NCI-H1694 (cell line): ENCODE measurements at regions not wholly inside any gene's neighbourhood (a gene's known extent, or its start where the extent isn't known, plus 50 kb on each side); places are given as distances from the start of the nearest gene placed in this dataset.

Experiments
- DNase-seq: peaks from one replicate; lab custom pipeline; 2025; lab: John Stamatoyannopoulos, UW

GRCh38 chr2:64283641-64284361, 139.6 kb upstream of the PELI1 start:
- DNase-seq = no peak

GRCh38 chr2:64284751-64285150, 140.5 kb upstream of the PELI1 start:
- DNase-seq = peak; percentile 63

- no peak for DNase-seq
Measured at GRCh38 chr2:64287202-64287740, 143.1 kb upstream of the PELI1 start.

GRCh38 chr2:64288321-64289193, 144.3 kb upstream of the PELI1 start:
- peak; percentile 3 for DNase-seq

- no peak for DNase-seq
Measured at GRCh38 chr2:64289251-64289650, 145.0 kb upstream of the PELI1 start.

- DNase-seq = no peak
Measured at GRCh38 chr2:64289737-64290136, 145.5 kb upstream of the PELI1 start.

- no peak for DNase-seq
Measured at GRCh38 chr2:64291181-64291580, 147.0 kb upstream of the PELI1 start.

GRCh38 chr2:64295326-64296139, 151.3 kb upstream of the PELI1 start:
- DNase-seq = no peak

GRCh38 chr2:64296140-64296480, 151.9 kb upstream of the PELI1 start:
- DNase-seq = no peak

GRCh38 chr2:64296695-64297346, 152.6 kb upstream of the PELI1 start:
- DNase-seq = no peak

GRCh38 chr2:64298161-64298560, 153.9 kb upstream of the PELI1 start:
- no peak for DNase-seq

GRCh38 chr2:64300066-64300465, 153.9 kb upstream of the LGALSL start:
- no peak for DNase-seq

GRCh38 chr2:64303250-64303649, 150.7 kb upstream of the LGALSL start:
- no peak for DNase-seq

GRCh38 chr2:64307421-64307820, 146.5 kb upstream of the LGALSL start:
- no peak for DNase-seq

GRCh38 chr2:64311191-64311910, 142.6 kb upstream of the LGALSL start:
- no peak for DNase-seq

GRCh38 chr2:64311948-64312621, 141.9 kb upstream of the LGALSL start:
- peak; percentile 82 for DNase-seq

GRCh38 chr2:64312622-64313397, 141.2 kb upstream of the LGALSL start:
- no peak for DNase-seq

- DNase-seq = no peak
Measured at GRCh38 chr2:64313398-64313723, 140.6 kb upstream of the LGALSL start.

- no peak for DNase-seq
Measured at GRCh38 chr2:64315291-64315960, 138.5 kb upstream of the LGALSL start.
